Stimulated activated CD8-positive, alpha-beta memory T cell treated with anti-CD3 and anti-CD28 coated beads, Interleukin-15, amount 100 ng/mL, for 48 hours (primary cell): ENCODE measurements at regions not wholly inside any gene's neighbourhood (a gene's known extent, or its start where the extent isn't known, plus 50 kb on each side); places are given as distances from the start of the nearest gene placed in this dataset.

ENCODE experiments used
- DNase-seq, 2 donors: peaks; one replicate each; pipeline ENCODE4 v3.0.0-alpha.2; 2020; ENCODE audit warnings: low read depth in 2 of 2

DNA sequence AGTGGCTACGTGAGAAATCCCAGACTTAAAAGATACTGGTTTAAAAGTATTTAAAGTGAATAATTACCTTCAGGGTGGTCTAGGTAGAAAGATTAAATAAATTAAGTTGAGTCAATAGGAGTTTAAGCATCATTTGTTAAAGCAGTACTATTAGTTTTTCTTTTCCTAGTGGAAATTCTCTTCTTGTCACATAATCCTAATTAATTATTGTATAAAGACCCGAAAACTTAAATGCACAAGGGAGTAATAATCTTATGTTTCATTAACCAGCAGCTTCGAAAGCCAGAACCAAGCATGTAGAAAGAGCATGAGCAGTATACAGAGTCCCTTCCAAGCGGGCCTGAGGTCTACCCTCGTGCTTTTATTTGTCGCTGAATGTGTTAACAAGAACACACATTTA is 90.2 kb upstream of the SKOR2 start:
- DNase-seq, result no peak

DNA sequence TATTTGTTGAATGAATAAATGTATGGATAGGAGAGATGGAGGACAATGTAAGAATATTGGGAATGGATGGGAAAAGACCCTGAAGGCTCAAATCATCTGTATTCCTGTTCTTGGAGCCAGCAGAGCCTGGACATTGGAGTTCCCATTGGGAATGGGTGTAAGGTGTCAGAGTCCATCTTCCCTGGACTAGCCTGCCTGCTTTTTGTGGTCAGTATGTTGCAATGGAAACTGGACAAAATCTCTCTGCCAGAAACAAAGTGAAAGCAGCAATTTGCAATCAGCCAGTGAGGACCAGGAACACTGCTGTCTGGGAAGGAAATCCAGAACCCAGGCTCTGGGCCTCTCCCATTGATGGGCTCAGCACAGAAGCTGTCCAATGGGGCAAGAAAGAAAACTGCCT is 83.5 kb upstream of the SKOR2 start:
- DNase-seq, result no peak

DNA sequence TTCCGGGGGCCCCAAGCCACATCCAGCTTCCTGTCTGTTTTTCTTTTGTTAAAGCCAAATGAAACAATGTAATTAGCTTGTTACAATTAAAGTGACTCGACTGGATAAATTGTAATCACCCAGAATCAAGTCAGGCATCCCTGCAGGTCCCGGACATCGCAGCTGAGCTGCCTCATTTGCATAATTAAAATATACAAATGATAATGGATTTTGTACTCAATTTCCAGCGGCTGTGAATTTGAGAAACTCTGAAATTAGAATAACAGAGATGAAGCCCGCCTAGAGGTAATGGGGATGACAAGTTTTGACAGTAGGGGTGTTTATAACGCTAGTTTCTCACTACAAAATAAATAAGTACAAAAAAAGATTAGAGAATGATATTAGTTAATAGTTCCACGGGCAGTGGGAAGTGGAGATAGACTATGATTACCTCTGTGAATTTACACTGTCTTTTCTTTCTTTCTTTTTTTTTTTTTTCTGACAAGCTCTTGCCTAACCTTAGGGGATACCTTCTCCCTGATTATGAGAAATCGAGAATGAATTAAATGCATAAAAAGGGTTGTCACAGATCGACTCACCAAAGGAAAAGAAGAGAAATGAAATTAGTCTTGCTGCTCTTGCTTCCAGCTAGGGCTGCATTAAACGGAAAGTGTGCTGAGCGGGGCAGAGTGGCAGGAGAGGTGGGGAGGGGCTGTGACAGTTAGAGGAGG is 82.6 kb upstream of the SKOR2 start:
- DNase-seq, result no peak

DNA sequence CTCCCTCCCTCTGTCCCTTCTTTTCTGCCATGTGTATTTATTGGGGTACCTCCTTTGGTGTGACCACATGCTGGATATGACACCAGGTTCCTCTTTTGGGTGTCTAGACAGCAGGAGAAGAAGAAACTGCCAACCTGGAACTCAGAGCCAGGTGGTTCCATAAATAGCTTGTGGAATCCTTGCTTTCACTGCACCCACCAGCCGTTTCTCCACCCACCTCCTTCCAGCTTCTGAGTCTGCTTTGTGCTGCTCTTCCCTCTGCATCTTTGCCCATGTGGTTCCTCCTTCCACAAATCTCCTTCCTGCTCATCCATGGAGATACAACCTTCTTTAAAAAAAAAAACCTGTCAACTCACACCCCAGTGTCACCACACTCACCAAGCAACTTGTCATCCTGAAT is 80.2 kb upstream of the SKOR2 start:
- DNase-seq, result no peak

DNA sequence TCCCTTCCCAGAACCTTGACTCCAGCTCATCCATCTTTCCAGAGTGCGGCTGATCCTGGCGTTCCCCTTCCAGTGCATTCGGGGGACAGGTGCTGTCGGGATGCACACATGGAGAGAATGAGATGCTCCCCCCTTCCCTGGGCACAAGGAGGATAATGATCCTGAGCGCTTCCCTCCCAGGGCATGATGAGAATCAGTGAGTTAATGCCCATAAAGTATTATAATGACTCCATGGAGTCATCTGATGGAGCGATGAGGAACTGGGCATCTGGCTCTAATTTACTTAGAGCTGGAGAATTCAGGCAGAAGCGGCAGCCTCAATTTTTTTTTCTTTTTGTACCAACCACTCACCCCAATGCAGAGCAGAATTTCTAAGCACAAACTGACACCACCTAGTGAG is 79.6 kb upstream of the SKOR2 start:
- DNase-seq, result no peak

DNA sequence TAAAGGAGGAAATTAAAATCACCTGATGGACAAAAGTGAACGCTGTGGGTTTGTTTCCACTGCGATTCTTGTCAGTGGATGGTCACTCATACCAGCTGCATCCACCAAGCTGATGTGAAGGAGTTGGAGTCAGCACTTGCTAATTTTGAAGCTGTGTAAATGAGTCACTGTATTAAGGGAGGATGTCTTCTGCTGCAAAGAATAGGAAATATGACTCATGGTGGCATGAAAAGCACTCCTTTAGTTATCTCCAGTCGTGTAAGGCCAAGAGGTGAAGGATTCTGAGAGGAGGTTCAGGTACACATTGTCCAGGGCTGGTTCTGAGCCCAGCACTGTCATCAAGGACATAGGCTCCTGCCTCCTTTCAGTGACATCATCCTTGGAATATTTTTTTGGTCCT is 71.7 kb upstream of the SKOR2 start:
- no peak for DNase-seq

DNA sequence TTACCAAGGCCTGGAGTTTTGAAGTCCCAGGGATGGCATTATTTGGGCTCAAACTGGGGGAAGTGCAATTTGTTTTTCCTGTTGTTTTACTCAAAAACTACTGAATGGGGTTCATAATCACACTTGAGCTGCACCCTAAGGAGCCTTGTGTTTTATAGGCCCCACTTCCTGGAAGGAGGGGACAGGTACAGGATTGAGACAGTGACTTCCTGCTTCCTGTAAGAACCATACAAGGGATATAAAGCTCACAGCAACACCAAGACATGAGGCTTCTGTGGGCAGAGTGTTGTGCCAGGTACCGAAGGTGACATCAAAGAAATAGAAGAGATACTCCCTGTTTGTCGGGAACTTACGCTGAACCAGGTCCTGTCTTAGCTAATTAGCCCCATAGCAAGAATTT is 70.4 kb upstream of the SKOR2 start:
- DNase-seq, result no peak

DNA sequence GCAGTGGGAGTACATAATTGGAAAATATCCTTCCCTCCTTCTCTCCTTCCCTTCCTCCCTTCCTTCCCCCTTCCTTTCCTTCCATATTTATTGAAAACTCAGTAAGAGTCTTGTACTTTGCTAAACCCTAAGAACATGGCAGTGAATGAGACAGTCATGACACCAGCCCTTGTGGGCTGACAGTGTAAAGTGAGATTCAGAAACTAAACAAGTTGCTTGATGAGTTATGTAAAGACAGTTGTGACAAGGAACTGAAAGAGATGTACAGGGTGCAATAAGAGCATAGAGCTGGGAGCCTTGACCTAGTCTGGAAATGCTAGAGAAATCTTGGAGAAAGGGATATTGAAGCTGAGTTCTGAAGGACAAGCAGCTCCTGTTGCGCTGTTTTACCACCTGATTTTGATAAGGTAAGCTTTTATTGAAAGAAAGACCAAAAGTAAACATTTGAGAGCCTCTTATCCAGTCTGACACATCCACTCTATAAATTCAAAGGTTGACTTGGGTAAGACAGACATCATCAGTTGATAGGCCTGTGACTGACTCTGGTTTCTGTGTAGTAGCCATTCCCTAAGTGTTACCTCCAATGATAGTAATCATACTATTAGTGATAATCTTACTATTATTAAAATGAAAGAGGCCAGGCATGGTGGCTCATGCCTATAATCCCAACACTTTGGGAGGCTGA is 66.5 kb upstream of the SKOR2 start:
- no peak for DNase-seq

DNA sequence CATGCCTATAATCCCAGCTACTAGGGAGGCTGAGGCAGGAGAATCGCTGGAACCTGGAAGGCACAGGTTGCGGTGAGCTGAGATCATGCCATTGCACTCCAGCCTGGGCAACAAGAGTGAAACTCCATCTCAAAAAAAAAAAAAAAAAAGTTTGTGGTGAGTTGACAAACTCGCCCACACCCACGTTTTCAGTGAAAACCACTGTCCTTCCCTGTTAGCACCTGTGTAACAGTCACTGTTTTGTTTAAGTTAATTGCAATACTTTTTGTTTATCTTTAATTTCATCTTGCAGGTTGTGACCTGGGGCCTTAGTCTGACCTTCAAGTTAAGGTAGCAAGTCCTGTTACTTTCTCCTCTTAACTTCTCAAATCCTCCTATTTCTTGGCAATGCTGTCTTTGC is 65.5 kb upstream of the SKOR2 start:
- DNase-seq, result no peak

DNA sequence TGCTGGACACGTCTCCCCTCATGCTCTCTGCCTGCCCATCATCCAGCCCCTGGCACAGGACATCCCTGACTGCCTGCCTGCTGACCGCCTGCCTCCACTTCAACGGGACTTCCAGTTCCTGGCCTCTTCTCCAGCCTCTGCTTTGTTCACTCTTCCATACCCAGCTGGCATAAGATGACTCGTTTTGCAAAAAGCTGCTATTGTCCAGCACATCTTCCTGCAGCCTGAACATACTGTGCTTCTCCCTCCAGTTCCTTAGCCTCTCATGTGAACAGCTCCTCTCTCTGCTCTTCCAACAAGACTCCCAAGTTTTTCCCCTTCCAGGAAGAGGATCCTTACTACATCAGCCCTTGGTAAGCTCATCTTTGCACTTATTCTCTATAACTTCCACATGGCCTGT is 62.4 kb upstream of the SKOR2 start:
- no peak for DNase-seq

DNA sequence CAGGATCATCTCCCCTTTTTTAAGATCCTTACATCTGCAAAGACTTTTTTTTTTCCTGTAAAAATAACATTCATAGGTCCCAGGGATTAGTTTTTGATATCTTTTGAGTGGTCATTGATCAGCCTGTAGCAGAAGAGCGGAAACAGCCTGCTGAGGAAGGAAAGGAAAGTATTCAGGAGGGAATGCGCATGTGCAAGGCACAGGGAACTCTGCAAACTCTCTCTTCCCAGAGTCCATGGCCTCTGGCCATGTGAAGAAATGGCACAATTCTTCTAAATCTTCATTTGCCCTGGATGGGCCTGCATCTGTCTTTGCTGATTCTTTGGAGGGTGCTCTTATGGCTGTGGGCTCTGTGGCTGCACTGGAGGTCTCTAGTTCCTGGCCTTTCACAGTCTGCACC is 60.1 kb upstream of the SKOR2 start:
- DNase-seq, result no peak
